ENCODE measurements at regions not wholly inside any gene's neighbourhood (a gene's known extent, or its start where the extent isn't known, plus 50 kb on each side); places are given as distances from the start of the nearest gene placed in this dataset.

DNA sequence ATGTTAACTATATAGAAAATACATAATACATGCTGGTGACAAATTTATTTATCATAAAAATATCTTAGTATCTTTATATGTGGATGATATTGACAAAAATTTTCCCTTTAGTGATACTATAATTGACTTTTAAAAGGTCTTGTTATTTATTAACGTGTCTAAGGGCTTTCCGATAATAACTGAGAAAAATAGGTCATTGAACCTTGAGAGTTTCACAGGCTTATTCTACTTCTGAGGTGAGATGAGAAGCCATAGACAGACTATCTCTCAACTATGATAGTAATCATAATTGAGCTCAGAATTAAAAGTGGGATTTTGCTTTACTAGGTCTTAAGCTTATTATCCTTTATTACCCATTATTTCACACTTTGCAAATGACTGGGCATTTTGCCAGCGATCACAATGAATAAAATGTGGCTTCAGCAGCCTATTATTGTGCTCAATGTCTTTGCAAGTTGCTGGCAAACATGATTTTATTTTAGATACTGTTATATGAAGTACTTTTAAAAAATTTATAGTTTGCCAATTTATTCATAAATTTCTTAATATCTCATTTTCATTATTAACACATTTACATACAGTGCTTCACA lies 574.5 kb downstream of the ZWINT start:
- Histone ChIP-seq H3K56ac (replicated peaks; ENCODE audit: insufficient read length, low read depth, low read length) (no peak overlapping the region), H3K4ac (replicated peaks; ENCODE audit: insufficient read length, low read depth, low read length) (no peak overlapping the region), H2BK20ac (ENCODE audit: low read length) (no peak overlapping the region), H4K5ac (ENCODE audit: insufficient read length, low read depth, low read length) (no peak overlapping the region), H4K8ac (ENCODE audit: extremely low read depth, insufficient read depth, low read length) (no peak overlapping the region), H3K23ac (ENCODE audit: insufficient read length) (no peak overlapping the region), H4K20me1 (replicated peaks in 1 of 2; ENCODE audit: control insufficient read depth in 1 of 2, insufficient read depth in 2 of 2, low read length in 2 of 2) (no peaks in the 10 kb centered on the region), H3K4me1 (replicated peaks in 1 of 4; ENCODE audit: control insufficient read depth in 3 of 4, insufficient read depth in 4 of 4, low read length in 3 of 4) (no peaks in the 10 kb centered on the region), H3K4me2 (ENCODE audit: insufficient read depth in 1 of 2, low read depth in 2 of 2, low read length in 2 of 2) (no peak overlapping the region), H3K14ac (ENCODE audit: insufficient read length) (no peak overlapping the region), H2AK5ac (ENCODE audit: low read depth, low read length) (no peak overlapping the region), H2AFZ (ENCODE audit: low read length) (no peak overlapping the region), H3K27me3 (replicated peaks in 1 of 4; ENCODE audit: control insufficient read depth in 3 of 4, extremely low read depth in 1 of 4, insufficient read depth in 3 of 4, low read length in 3 of 4) (peaks cover 0 to 1% (median 0%) of the 10 kb centered on the region in 4 experiments; a peak in 1 of 7 replicates), H3K36me3 (ENCODE audit: control insufficient read depth in 2 of 4, insufficient read depth in 4 of 4, low read length in 3 of 4) (no peaks in the 10 kb centered on the region), H3K4me3 (ENCODE audit: extremely low read depth in 1 of 4, insufficient read depth in 2 of 4, low read depth in 3 of 4, low read length in 4 of 4) (no peak overlapping the region), H4K91ac (replicated peaks; ENCODE audit: insufficient read length, low read length) (no peak overlapping the region), H3K18ac (ENCODE audit: extremely low read depth, low read length) (no peak overlapping the region), H2BK12ac (ENCODE audit: low read depth, low read length) (no peak overlapping the region), H3K27ac (ENCODE audit: low read depth, low read length) (no peak overlapping the region), H2BK15ac (ENCODE audit: low read length) (no peak overlapping the region), H3K9ac (replicated peaks in 1 of 4; ENCODE audit: extremely low read depth in 1 of 4, low read depth in 3 of 4, low read length in 3 of 4) (no peak overlapping the region), H3K9me3 (ENCODE audit: insufficient read depth in 2 of 2, low read depth in 1 of 2, low read length in 1 of 2) (no peaks in the 10 kb centered on the region), H2BK5ac (ENCODE audit: low read depth, low read length) (no peak overlapping the region), H3K23me2 (ENCODE audit: low read depth, low read length) (no peaks in the 10 kb centered on the region), H2BK120ac (replicated peaks; ENCODE audit: low read depth, low read length) (no peak overlapping the region), H3K79me2 (ENCODE audit: control insufficient read depth in 1 of 2, insufficient read depth in 2 of 2, low read length in 2 of 2) (no peaks in the 10 kb centered on the region), H3K79me1 (ENCODE audit: low read depth, low read length) (no peaks in the 10 kb centered on the region)
- ChIA-PET POLR2A (ENCODE audit: partially characterized antibody) (no interaction called here), CTCF (ENCODE audit: partially characterized antibody) (no interaction called here)
- TF ChIP-seq POLR2A (IDR thresholded peaks at IDR 0.05; ENCODE audit: control extremely low read depth in 1 of 2, low read depth in 2 of 2, low read length in 2 of 2), result no peak
- TF ChIP-seq SRF (IDR thresholded peaks at IDR 0.05; ENCODE audit: low read depth, low read length), result no peak
- no peak for TF ChIP-seq HDAC6 (IDR thresholded peaks at IDR 0.05; ENCODE audit: low read depth, low read length)
- no peak for TF ChIP-seq CREB1 (IDR thresholded peaks at IDR 0.05)
- no peak for TF ChIP-seq RXRA (IDR thresholded peaks at IDR 0.05; ENCODE audit: insufficient read depth, low read depth, low read length)
- no peak for TF ChIP-seq CHD2 (IDR thresholded peaks at IDR 0.05; ENCODE audit: low read length)
- no peak for TF ChIP-seq PHF8 (conservative IDR thresholded peaks at IDR 0.05; ENCODE audit: low read depth, low read length)
- TF ChIP-seq KDM1A (IDR thresholded peaks at IDR 0.05; ENCODE audit: borderline replicate concordance, low read length), result no peak
- TF ChIP-seq, protein P1, sequence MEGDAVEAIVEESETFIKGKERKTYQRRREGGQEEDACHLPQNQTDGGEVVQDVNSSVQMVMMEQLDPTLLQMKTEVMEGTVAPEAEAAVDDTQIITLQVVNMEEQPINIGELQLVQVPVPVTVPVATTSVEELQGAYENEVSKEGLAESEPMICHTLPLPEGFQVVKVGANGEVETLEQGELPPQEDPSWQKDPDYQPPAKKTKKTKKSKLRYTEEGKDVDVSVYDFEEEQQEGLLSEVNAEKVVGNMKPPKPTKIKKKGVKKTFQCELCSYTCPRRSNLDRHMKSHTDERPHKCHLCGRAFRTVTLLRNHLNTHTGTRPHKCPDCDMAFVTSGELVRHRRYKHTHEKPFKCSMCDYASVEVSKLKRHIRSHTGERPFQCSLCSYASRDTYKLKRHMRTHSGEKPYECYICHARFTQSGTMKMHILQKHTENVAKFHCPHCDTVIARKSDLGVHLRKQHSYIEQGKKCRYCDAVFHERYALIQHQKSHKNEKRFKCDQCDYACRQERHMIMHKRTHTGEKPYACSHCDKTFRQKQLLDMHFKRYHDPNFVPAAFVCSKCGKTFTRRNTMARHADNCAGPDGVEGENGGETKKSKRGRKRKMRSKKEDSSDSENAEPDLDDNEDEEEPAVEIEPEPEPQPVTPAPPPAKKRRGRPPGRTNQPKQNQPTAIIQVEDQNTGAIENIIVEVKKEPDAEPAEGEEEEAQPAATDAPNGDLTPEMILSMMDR (IDR thresholded peaks at IDR 0.05; ENCODE audit: control extremely low read depth in 1 of 3, insufficient read depth in 1 of 3, low read depth in 1 of 3, low read length in 3 of 3), result no peak
- FAIRE-seq, result no peak
- DNase-seq (ENCODE audit: low read depth in 1 of 2, low spot score in 2 of 2), result no peak
- WGBS, 2 experiments (ENCODE audit: extremely low coverage in 1 of 2, insufficient coverage in 1 of 2, insufficient read length in 1 of 2, insufficient replicate concordance in 2 of 2, low coverage in 1 of 2, low lambda C conversion rate in 2 of 2, missing lambda C conversion rate in 1 of 2), result 95% methylated on average over 3 of the region's 3 CpGs; no CpG with 5 or more reads in 1 of the 2 experiments

Measured in H1 (cell line).